ENCODE measurements at regions not wholly inside any gene's neighbourhood (a gene's known extent, or its start where the extent isn't known, plus 50 kb on each side); places are given as distances from the start of the nearest gene placed in this dataset.

GRCh38 chr16:9479008-9479407, 387.6 kb downstream of the HAPSTR1 start:
- Histone ChIP-seq H3K79me2 (ENCODE audit: low read length) (no peaks in the 10 kb centered on the region), H4K20me1 (ENCODE audit: insufficient read depth, low read length) (no peaks in the 10 kb centered on the region), H2AFZ (ENCODE audit: low read length) (no peak overlapping the region), H3K9ac (ENCODE audit: low read length) (no peak overlapping the region), H3K4me2 (ENCODE audit: low read depth, low read length) (no peak overlapping the region), H3K27ac (ENCODE audit: low read length) (no peak overlapping the region), H3F3A (ENCODE audit: insufficient read depth, low read length) (no peaks in the 10 kb centered on the region), H3K4me1 (ENCODE audit: low read length) (no peaks in the 10 kb centered on the region), H3K27me3 (replicated peaks; ENCODE audit: insufficient read depth, low read length) (no peaks in the 10 kb centered on the region), H3K36me3 (replicated peaks; ENCODE audit: insufficient read depth, low read length) (no peaks in the 10 kb centered on the region), H3K9me2 (replicated peaks; ENCODE audit: insufficient read depth, low read length) (no peaks in the 10 kb centered on the region), H3K4me3 (ENCODE audit: low read length) (no peak overlapping the region), H3K9me3 (replicated peaks; ENCODE audit: insufficient read depth, low read length) (no peaks in the 10 kb centered on the region)
- TF ChIP-seq EZH2phosphoT487 (IDR thresholded peaks at IDR 0.05; ENCODE audit: low read length) (no peak), EZH2 (optimal IDR thresholded peaks at IDR 0.05; ENCODE audit: low read depth, low read length) (no peak), CTCF (IDR thresholded peaks at IDR 0.05; ENCODE audit: low read length) (no peak)
- no peak for DNase-seq

- no peaks in the 10 kb centered on the region for H3K9me2 ChIP-seq (replicated peaks; ENCODE audit: insufficient read depth, low read length)
- no peaks in the 10 kb centered on the region for H3K4me1 ChIP-seq (ENCODE audit: low read length)
- H3K79me2 ChIP-seq (ENCODE audit: low read length): no peaks in the 10 kb centered on the region
- no peak overlapping the region for H3K27ac ChIP-seq (ENCODE audit: low read length)
- no peaks in the 10 kb centered on the region for H4K20me1 ChIP-seq (ENCODE audit: insufficient read depth, low read length)
- H3F3A ChIP-seq (ENCODE audit: insufficient read depth, low read length): no peaks in the 10 kb centered on the region
- no peak for DNase-seq
- no peaks in the 10 kb centered on the region for H3K9me3 ChIP-seq (replicated peaks; ENCODE audit: insufficient read depth, low read length)
- no peak overlapping the region for H3K9ac ChIP-seq (ENCODE audit: low read length)
- no peak overlapping the region for H2AFZ ChIP-seq (ENCODE audit: low read length)
- H3K4me3 ChIP-seq (ENCODE audit: low read length): no peak overlapping the region
- H3K4me2 ChIP-seq (ENCODE audit: low read depth, low read length): no peak overlapping the region
- no peaks in the 10 kb centered on the region for H3K27me3 ChIP-seq (replicated peaks; ENCODE audit: insufficient read depth, low read length)
- no peak for TF ChIP-seq EZH2phosphoT487 (IDR thresholded peaks at IDR 0.05; ENCODE audit: low read length)
- no peaks in the 10 kb centered on the region for H3K36me3 ChIP-seq (replicated peaks; ENCODE audit: insufficient read depth, low read length)
Observed at GRCh38 chr16:9480503-9480902, 389.1 kb downstream of the HAPSTR1 start.

GRCh38 chr16:9481747-9482730, 390.6 kb downstream of the HAPSTR1 start:
- no peaks in the 10 kb centered on the region for H3K36me3 ChIP-seq (replicated peaks; ENCODE audit: insufficient read depth, low read length)
- DNase-seq: no peak
- H3F3A ChIP-seq (ENCODE audit: insufficient read depth, low read length): no peaks in the 10 kb centered on the region
- H3K9ac ChIP-seq (ENCODE audit: low read length): no peak overlapping the region
- H3K27me3 ChIP-seq (replicated peaks; ENCODE audit: insufficient read depth, low read length): no peaks in the 10 kb centered on the region
- H3K9me3 ChIP-seq (replicated peaks; ENCODE audit: insufficient read depth, low read length): no peaks in the 10 kb centered on the region
- TF ChIP-seq EZH2 (optimal IDR thresholded peaks at IDR 0.05; ENCODE audit: low read depth, low read length) (no peak), CTCF (IDR thresholded peaks at IDR 0.05; ENCODE audit: low read length) (no peak), EZH2phosphoT487 (IDR thresholded peaks at IDR 0.05; ENCODE audit: low read length) (no peak)
- no peak overlapping the region for H3K4me3 ChIP-seq (ENCODE audit: low read length)
- no peaks in the 10 kb centered on the region for H3K4me1 ChIP-seq (ENCODE audit: low read length)
- no peak overlapping the region for H3K4me2 ChIP-seq (ENCODE audit: low read depth, low read length)
- H2AFZ ChIP-seq (ENCODE audit: low read length): no peak overlapping the region
- H3K79me2 ChIP-seq (ENCODE audit: low read length): no peaks in the 10 kb centered on the region
- H3K9me2 ChIP-seq (replicated peaks; ENCODE audit: insufficient read depth, low read length): no peaks in the 10 kb centered on the region
- H3K27ac ChIP-seq (ENCODE audit: low read length): no peak overlapping the region
- no peaks in the 10 kb centered on the region for H4K20me1 ChIP-seq (ENCODE audit: insufficient read depth, low read length)

- no peak overlapping the region for H3K4me2 ChIP-seq (ENCODE audit: low read depth, low read length)
- no peak overlapping the region for H2AFZ ChIP-seq (ENCODE audit: low read length)
- H3K9me3 ChIP-seq (replicated peaks; ENCODE audit: insufficient read depth, low read length): no peaks in the 10 kb centered on the region
- no peaks in the 10 kb centered on the region for H3K9me2 ChIP-seq (replicated peaks; ENCODE audit: insufficient read depth, low read length)
- no peak overlapping the region for H3K4me3 ChIP-seq (ENCODE audit: low read length)
- H3K36me3 ChIP-seq (replicated peaks; ENCODE audit: insufficient read depth, low read length): no peaks in the 10 kb centered on the region
- no peaks in the 10 kb centered on the region for H3K27me3 ChIP-seq (replicated peaks; ENCODE audit: insufficient read depth, low read length)
- H4K20me1 ChIP-seq (ENCODE audit: insufficient read depth, low read length): no peaks in the 10 kb centered on the region
- H3K9ac ChIP-seq (ENCODE audit: low read length): no peak overlapping the region
- H3K79me2 ChIP-seq (ENCODE audit: low read length): no peaks in the 10 kb centered on the region
- H3F3A ChIP-seq (ENCODE audit: insufficient read depth, low read length): no peaks in the 10 kb centered on the region
- H3K4me1 ChIP-seq (ENCODE audit: low read length): no peaks in the 10 kb centered on the region
- H3K27ac ChIP-seq (ENCODE audit: low read length): no peak overlapping the region
- no peak for DNase-seq
- TF ChIP-seq CTCF (IDR thresholded peaks at IDR 0.05; ENCODE audit: low read length) (no peak), EZH2phosphoT487 (IDR thresholded peaks at IDR 0.05; ENCODE audit: low read length) (no peak), EZH2 (optimal IDR thresholded peaks at IDR 0.05; ENCODE audit: low read depth, low read length) (no peak)
Observed at GRCh38 chr16:9484426-9484825, 393.0 kb downstream of the HAPSTR1 start.
